HG03097 (cell line): ENCODE measurements at regions not wholly inside any gene's neighbourhood (a gene's known extent, or its start where the extent isn't known, plus 50 kb on each side); places are given as distances from the start of the nearest gene placed in this dataset.
"Not testable (repeated sequence)": the region's sequence is repeated elsewhere in the genome, so short reads cannot be mapped to it uniquely, and the experiment has no call there.

Experiments used
- ATAC-seq: cut with Tn5 transposase; IDR thresholded peaks from one replicate; pipeline ENCODE4 v1.9.1; 2021; ENCODE audit not compliant: unreplicated experiment, low FRiP score

DNA sequence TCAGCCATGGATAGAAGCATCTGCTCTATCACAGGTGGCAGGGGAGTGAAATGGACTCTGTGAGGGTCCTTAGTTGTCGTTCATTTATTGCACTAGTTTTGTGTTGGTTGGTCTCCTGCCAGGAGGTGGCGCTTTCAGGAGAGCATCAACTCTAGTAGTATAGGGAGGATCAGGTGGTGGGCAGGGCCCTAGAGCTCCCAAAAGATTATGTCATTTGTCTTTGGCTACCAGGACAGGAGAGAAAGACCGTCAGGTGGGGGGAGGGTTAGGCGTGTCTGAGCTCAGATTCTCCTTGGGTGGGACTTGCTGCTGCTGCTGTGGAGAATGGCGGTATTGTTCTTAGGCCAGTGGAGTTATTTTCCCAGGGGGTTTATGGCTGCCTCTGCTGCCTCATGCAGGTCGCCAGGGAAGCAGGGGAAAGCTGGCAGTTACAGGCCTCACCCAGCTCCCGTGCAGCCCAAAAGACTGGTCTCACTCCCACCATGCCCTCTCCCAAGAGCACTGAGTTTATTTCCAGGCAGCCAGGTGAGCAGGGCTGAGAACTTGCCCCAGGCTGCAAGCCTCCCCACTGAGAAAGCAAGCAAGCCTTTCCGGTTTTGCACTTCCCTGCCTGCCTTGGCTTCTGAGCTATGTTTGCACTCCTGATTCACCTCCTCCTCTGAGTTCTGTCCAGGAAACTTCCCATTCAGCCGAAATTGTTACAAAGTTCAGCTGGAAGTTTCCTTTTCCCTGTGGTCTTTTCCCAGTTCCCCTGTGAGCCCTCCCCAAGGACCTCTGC lies 317.3 kb downstream of the TAF11L14 start:
- ATAC-seq, result no peak

DNA sequence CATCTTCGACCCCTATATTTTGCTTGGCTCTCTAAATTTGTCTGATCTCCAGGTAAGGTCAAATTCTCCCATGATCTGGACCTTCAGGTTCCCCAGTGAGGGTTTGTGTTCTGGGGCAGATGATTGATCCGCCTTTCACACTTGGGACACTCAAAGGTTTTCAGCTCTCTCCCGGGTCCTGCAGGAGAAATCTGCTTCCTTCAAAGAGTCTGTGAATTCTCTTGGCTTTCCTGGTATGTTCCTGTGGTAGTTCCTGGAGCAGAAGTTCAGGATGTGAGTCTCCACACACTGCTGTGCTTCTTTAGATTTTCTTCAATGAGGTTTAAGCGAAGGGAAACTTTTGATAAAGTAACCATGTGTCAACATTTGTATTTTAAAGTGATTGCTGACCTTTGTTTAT lies 318.0 kb downstream of the TAF11L14 start:
- no peak for ATAC-seq

- no peak for ATAC-seq
Observed at GRCh38 chr5:17964067-17964466, 329.8 kb downstream of the TAF11L14 start.

DNA sequence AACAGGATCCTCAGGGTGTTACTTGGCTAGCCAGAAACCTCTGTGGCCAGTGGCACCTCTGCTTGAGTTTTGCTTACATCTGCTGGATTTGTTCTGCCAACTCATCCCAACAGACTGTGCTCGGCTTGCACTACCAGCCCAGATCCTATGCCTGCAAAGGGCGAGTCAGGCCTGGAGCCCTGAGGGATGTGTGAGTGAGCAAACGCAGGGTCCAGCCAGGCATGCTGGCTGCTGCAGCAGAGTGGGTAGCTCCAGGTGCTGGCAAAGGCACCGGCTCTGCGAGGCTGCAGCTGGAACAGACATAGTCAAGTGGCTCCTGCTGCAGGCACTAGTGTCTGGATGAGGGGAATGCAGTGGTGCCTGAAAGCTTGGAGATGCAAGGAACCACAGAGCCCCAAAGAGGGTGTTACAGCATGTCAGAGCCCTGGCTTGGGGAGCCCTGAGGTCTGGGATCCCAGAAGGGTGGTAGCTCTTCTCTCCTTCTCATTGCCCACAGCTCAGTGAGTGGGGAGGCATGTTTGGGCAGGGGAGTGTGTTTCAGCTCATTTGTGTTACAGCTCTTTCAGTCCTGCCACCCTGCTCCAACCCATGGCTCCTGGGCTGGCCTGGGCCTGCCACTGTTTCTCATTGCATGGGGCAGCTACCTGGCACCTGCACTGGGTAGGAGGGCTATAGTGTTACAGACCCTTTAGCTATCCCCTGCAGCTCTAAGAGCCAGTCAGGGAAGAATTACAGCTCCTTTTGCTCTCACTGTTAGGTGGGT lies 332.6 kb downstream of the TAF11L14 start:
- no peak for ATAC-seq

DNA sequence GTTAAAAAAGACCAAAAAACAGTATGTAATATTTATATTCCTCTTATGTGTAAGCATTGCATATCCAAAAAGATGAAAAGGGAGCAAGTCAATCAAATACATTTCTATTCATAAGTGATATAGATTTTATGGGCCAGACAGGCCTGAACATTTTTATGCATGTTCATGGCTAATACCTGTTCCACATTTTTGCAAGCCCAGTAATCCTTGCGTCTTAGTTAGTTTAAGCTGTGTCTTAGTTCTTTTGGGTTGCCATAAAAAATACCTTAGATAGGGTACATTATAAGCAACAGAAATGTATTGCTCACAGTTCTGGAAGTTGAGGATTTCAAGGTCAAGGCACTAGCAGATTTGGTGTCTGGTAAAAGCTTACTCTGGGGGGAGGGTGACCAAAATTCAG lies 342.1 kb downstream of the TAF11L14 start:
- ATAC-seq, result no peak

DNA sequence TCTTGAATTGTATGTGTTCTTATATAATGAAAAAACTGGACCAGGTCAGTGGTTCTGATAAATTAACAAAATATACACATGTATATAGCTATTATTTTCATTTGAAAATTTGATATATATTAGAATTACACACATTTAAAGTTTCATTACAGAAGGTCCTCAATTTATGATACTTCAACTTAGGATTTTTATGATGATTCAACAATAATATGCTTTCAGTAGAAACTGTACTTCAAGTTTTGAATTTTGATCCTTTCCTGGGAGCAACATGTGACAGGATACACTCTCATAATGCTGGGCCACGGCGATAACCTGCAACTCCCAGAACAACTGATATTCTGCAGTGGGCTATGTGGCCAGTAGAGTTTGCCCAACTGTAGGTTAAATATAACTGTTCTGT lies 344.7 kb downstream of the TAF11L14 start:
- ATAC-seq, result no peak

GRCh38 chr5:17982626-17983025 lies 348.4 kb downstream of the TAF11L14 start:
- ATAC-seq, result not testable (repeated sequence)

DNA sequence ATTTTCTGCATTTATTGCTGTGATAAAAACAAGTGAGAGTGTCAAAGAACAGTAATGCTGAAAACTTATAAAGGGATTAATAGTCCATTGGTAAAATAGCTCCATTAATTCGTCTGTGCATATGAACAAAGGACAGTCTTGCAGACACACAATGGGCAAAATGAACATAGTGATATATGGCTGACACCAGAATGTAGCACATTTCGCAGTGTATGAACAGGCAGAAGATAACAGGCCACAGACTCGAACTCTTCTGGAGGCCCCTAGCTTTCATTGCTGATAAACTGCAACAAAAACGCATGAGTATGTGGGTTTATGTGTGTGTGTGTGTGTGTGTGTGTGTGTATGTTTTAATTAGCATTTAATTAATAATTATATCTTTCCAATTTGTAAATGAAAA lies 354.8 kb downstream of the TAF11L14 start:
- no peak for ATAC-seq

DNA sequence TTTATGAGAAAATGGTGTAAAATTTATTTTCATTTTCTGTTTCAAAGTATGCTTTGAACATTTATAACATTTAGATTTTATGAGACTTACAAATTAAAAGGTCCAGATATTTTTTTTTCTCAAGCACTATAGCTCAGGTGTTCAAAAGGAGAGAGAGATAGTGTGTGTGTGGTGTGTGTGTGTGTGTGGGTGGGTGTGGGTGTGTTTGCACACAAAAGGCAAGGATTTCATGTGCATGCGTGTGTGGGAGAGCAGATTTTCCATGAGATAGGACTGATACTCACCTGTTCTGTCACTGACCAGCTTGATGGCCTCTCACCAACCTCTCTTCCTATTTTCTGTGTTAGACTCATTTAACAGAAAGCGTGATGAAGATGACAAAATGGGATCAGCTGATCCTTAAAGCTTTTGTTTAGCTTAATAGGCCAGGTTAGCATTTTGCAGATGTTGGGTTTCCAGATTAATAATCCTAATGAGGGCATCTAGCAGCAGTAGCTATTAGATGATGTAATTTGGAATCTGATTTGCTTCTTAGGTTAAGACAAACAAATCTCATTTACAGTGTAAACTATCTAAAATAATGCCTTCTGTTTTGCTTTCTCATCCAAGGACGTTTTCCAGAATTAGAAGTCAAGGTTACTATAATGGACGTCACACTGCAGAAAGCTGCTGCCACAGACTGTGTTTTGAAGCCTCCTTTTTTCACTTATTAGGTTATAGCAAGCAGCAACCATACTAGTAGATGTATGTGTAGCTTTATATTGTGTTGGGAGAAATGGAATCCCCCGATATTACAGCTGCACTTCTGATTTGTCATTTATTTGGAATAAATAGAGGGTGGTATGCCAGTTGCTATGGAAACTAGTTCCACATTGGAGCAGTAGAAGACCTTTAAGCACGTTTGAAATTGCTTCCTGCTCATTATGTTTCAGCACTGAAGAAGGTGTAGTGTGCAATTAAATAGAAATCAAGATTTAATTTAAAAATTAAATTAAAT lies 355.6 kb downstream of the TAF11L14 start:
- no peak for ATAC-seq

- ATAC-seq, result no peak
Observed at GRCh38 chr5:17991775-17992174, 357.5 kb downstream of the TAF11L14 start.

GRCh38 chr5:17992291-17992690 lies 358.0 kb downstream of the TAF11L14 start:
- ATAC-seq, result no peak

DNA sequence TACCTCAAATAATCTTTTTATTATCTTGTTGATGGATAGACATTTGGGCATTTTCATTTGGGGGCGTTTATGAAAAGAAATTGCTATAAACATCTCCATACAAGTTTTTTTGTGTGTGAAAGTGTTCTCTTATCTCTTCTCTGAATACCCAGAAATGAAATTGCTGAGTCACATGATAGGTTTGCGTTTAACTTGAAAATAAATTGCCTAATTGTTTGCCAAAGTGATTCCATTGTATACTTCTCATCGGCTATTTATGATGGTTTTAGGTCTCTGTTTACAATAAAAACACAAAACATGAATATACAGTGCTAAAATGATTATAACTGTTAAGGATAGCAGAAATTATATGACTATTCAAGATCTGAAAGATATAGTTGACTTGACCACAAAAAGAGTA lies 361.7 kb downstream of the TAF11L14 start:
- no peak for ATAC-seq

DNA sequence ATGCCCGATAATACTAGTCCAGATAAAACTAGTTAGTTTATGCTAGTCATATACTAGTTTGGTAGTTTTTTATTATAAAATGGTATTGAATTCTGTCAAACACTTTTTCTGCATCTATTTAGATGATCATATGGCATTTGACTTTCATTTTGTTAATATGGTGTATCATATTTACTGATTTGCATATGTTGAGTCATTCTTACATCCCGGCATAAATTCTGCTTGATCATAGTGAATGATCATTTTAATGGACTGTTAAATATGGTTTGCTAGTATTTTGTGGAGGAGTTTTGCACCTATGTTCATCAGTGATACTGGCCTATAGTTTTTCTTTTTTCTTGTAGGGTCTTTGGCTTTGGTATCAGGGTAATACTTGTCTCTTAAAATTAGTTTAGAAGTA lies 365.6 kb downstream of the TAF11L14 start:
- no peak for ATAC-seq

GRCh38 chr5:18000744-18001143 lies 366.5 kb downstream of the TAF11L14 start:
- ATAC-seq, result no peak

DNA sequence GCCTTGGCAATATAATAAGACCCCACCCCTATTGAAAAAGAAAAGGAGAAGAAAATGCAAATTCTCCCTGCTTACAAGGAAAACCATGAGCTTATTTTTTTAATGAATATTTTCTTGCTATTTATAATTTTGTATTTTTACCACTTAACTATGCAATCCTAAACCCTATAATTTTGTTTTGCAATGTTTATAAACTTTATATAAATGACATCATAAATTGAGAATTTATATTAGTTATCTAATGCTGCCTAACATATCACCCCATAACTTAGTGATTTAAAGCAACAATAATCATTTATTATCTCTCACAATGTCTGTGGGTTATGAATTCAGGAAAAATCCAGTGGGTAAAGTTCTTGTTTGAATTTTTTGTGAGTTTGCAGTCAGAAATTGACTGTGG lies 369.1 kb downstream of the TAF11L14 start:
- no peak for ATAC-seq

- no peak for ATAC-seq
Observed at GRCh38 chr5:18003784-18004183, 369.5 kb downstream of the TAF11L14 start.

DNA sequence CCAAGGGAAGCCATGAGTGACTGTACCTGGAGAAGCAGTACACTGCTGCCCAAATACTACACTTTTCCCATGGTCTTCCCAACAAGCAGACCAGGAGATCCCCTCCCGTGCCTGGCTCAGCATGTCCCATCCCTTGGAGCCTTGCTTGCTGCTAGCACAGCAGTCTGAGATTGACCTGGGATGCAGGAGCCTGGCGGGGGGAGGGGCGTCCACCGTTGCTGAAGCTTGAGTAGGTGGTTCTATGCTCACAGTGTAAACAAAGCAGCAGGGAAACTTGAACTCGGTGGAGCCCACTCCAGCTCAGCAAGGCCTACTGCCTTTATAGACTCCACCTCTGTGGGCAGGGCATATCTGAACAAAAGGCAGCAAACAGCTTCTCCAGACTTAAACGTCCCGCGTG lies 372.0 kb downstream of the TAF11L14 start:
- not testable (repeated sequence) for ATAC-seq

DNA sequence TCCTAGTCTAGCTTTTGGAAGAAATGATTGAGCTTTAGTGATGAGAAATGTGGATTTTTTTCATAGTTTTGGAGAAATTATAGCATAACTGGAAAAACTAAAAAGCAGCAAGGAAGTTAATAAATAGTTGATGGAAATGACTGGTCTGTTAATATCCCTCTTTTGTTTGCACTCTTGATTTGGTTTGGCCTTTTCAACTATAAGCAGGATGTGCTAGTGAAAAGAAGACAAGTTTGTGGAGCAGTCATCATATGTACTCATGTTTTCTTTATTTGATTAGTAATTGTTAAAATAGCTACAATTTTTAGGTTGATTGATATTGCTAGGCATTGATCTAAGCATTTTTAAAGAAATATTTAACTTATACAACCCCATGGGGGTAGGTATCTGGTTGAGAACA lies 374.7 kb downstream of the TAF11L14 start:
- ATAC-seq, result no peak

DNA sequence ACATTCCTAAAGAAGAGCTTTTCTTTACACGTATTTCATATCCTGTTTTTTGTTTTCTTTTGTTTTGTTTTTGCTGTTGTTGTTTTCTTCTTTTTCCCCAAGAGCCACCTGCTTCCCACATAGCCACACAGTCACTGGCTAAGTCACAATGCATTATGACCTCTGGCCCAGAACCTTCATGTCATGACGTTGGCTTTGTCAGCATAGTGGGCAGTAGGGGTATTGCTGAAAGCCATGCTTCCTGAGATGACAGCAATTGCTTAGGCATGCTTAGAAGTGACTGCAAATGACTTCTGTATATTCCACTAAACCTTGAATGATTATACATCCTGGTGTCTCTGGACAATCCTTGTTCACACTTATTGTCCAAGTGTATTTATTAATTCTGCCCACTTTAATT lies 375.8 kb downstream of the TAF11L14 start:
- no peak for ATAC-seq

DNA sequence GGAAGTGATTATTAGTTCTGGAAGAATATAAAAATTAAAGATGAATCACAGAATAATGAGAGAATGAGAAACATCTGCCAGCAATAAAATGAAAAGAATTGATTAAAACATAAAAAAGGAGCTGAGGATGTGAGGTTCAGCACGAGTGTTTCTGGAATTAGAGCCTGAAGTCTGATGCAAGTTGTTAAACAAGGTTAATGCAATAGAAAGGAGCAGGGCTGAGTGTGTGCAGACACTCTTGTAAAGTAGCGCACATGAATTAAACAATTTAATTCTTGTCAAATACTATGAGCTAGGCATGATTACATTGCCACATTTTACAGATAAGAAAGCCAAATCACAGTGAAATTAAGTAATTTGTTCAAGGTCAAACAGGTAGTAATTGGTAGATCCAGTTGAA lies 384.2 kb downstream of the TAF11L14 start:
- ATAC-seq, result no peak

DNA sequence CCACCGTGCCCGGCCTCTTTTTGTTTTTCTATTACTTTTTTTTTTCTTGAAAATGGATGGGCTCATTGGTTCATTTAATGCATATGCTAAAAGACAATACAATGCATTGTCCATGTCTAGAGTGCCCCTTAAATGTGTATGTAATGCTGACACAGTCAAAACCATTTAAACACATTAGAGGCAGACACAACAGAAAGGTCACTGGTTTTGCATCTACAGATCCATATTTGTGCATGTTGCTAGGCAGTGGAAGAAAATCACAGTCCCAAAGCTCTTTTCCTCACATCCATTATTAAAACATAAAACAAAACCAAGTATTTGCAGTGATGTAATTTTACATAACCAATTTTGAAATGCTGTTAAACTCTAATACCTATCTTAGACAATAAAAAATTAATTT lies 389.0 kb downstream of the TAF11L14 start:
- ATAC-seq, result no peak
